Fibroblast of skin of right biceps (primary cell): ENCODE measurements at regions not wholly inside any gene's neighbourhood (a gene's known extent, or its start where the extent isn't known, plus 50 kb on each side); places are given as distances from the start of the nearest gene placed in this dataset.
A peak's percentile ranks its signal among the peaks of the same experiment; 100 is the strongest.
"Not testable (repeated sequence)": the region's sequence is repeated elsewhere in the genome, so short reads cannot be mapped to it uniquely, and the experiment has no call there.

Experiments
- DNase-seq: peaks from one replicate; pipeline ENCODE4 v3.0.0-alpha.2; 2013

DNA sequence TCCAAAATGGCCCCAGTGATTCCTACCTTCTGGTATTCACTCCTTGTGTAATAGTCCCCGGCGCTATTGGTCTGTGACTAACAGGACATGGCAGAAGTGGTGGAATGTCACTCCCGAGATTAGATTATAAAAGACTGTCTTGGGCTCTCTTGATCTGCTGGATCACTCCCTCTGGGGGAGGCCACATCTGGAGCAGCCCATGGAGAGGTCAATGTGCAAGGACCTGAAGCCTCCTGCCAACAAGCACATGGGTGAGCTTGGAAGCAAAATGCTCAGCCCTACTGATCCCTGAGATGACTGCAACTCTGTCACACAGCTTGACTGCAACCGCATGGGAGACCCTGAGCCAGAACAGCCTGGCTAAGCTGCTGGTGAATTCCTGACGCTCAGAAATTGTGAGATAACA is 94.3 kb upstream of the GLI2 start:
- DNase-seq: peak; percentile 53

DNA sequence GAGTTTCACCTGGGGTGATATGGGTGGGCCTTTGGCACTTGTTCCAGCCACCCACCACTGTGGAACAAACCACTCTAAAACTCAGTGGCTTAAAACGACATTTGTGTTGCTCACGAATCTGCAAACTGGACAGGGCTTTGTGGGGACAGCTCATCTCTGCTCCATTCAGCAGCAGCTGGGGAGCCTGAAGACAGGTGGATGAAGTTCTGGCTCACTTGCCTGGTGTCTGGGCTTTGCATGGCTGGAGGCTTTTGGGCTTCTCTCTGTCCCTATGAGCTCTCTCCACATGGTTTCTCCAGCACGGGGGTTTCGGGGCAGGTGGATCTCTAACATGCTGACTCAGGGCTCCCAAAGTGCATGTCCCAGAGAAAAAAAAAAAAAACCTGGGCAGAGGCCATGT is 93.0 kb upstream of the GLI2 start:
- no peak for DNase-seq

DNA sequence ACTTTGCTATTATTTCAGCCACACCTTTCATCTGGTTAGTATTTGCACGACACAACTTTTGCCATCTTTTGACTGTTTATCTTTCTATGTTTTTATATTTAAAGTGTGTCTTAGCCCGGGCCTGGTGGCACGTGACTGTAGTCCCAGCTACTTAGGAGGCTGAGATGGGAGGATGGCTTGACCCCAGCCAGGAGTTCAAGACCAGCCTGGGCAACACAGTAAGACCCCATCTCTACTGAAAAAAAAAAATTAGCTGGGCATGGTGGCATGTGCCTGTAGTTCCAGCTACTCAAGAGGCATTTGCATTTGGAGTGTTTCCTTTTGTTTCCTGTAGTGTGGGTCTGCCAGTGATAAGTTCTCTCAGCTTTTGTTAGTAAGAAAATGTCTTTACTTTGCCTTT is 88.7 kb upstream of the GLI2 start:
- no peak for DNase-seq

DNA sequence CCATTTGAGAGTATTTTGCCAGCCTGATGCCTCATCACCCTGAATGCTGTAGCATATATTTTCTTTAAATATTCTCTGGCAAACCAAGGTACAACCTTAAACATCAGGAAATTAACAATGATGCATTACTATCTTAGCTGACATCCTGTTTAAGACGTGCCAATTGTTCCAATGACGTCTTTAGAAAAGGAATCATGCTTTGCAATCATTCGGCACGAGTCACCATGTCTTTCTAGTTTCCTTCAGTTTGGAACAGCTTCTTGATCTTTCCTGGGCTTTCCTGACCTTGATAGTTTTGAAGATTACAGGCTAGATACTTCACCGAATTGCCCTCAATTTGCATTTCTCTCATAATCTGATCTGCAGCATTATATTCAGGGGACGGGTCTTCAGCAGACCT is 88.2 kb upstream of the GLI2 start:
- DNase-seq: peak; percentile 94

DNA sequence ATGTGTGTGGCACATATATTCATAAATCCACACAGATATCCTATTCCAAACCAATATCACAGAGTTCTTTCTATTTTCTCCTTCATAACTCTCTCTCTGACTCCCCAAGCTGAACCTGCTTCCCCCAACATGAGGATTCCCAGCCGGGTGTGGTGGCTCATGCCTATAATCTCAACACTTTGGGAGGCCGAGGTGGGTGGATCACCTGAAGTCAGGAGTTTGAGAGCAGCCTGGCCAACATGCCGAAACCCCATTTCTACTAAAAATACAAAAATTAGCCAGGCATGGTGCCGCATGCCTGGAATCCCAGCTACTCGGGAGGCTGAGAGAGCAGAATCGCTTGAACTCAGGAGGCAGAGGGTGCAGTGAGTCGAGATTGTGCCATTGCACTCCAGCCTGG is 86.3 kb upstream of the GLI2 start:
- not testable (repeated sequence) for DNase-seq

DNA sequence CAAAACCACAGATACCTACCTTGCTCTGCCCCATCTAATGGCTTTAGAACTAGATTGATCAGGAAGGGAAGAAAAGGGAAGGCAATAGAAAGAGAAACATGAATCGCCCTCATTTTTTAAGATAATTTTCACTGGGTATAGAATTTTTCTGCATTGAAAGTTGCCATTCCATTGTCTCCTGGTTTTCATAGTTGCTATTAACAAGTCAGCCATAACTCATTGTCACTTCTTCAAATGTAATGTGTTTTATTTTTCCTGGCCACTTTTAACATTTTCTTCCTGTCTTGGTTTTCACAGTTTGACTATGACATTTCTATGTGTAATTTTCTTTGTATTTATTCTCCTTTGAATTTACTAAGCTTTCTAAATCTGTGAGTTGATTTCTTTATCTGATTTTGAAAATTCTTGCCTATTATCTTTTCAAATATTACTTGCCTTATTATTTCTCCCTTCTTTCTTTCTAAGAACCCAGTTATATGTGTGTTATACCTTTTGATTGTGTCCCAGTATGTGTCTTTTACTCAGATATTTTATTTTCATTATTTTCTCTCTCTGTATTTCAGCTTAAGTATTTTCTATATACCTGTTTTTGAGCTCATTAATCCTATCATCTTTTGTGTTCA is 85.5 kb upstream of the GLI2 start:
- DNase-seq: no peak

DNA sequence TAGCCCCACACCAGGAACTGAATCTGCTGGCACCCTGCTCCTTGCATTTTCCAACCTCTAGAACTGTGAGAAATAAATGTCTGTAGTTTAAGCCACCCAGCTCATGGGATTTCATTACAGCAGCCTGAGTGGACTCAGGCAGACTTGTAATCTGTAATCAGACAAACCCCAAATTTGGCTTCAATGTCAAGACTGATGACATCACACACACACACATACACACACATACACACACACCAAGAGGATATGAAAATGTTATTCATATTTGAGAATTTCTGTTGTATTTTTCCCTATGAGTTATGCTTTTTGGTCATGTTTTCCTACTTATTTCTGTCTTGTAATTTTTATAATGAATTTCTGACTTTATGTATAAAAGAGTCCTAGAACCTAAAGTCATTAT is 83.8 kb upstream of the GLI2 start:
- no peak for DNase-seq

DNA sequence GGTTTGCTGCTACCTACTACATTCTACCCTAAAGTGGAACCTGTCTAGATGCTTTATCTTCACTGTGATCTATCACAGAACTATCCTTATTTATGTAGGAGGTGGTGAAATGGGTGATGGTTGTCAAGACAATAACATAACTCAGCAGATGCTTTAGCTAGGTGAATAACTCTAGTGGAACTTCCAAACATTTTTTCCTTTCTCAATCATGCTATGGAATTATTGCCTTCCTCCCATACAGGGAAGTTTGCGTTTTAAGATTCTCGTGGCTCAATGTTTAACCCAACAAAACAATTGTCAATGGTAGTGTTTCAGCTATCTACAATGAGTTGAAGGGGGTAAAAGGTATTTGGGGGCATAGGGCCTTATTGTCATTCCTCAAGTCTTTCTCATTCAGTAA is 82.6 kb upstream of the GLI2 start:
- peak; percentile 87 for DNase-seq

DNA sequence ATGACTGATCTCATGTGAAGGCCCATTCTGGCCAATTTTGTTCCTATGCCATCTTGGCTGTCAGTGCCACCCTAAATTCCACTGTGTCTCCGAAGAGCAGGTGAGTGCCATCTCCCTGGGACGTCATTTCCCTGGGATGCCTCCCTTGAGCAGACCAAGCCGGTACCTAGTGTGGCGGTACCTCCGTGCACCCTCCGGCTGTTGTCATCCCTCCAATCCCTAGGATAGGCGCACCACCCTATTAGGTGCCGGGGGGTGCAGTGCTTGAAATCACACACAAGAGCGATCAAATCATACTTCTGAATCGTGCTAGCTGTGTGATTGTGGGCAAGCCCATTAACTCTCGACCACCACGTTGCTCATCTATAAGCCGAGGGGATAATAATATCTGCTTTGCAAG is 81.8 kb upstream of the GLI2 start:
- no peak for DNase-seq

DNA sequence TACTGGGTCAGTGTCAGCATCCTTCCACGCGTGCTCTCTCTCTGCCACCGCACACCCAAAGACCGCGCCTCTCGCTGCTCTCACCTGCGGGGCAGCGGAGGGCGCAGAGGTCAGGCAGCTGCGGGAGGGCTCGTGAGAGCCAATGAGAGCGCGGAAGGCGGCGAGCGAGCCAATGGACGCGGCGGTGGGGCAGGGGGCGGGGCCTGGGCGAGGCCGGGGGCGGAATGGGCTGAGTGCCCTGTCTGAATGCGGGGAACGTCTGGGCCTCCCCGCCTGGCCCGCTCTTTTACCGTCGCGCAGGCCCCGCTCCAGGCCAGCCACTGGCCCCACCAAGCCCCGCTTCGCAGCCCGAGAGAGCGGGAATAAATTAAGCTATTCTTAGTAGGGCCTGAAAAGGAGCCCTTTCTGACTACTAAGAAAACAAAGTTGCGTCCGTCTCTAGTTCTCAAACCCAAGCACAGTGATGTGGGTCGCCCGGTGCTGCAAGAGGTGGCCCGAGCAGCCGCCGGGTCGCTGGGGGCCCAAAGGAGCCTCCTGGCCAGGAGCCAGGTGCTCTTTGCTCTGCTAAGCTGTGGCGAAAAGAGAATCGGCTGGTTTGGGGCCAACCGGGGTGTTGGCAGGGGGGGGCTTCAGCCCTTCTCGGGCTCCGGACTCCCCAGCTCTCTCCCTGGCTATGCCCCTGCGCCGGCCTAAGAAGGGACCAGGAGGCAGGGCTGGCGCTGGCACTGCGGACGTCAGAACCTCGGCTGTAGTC is 81.1 kb upstream of the GLI2 start:
- no peak for DNase-seq

DNA sequence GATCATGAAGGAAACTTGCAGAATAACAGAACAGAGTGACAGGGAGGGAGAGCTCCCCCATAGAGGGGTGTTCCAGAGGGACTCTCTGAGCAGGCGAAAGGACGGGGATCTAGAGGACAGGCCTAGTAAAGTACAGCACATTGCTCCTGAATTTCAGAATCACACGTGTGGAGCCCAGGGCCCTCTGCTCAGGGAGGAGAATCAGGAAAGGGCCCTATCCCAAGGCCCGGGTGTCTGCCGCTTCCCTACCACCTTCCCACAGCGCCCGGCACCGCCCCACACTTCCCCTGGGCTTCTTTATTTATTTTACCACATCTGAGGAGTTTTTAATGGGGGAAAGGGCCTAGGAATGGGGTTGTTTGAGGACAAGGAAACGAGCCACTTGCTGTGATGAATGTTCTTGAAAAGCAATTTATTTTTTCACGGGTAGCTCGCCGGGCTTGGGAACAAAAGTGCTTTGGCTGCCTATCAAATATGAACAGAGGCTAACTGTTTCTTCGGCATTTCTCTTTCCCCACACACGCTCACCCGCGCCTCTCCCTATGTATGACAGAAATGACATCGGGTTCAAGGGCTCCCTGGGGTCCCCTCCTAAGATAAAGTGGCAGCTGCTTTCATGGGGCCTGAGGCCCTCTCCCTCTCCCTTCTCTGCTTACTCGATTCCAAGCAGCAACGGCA is 79.3 kb upstream of the GLI2 start:
- no peak for DNase-seq

DNA sequence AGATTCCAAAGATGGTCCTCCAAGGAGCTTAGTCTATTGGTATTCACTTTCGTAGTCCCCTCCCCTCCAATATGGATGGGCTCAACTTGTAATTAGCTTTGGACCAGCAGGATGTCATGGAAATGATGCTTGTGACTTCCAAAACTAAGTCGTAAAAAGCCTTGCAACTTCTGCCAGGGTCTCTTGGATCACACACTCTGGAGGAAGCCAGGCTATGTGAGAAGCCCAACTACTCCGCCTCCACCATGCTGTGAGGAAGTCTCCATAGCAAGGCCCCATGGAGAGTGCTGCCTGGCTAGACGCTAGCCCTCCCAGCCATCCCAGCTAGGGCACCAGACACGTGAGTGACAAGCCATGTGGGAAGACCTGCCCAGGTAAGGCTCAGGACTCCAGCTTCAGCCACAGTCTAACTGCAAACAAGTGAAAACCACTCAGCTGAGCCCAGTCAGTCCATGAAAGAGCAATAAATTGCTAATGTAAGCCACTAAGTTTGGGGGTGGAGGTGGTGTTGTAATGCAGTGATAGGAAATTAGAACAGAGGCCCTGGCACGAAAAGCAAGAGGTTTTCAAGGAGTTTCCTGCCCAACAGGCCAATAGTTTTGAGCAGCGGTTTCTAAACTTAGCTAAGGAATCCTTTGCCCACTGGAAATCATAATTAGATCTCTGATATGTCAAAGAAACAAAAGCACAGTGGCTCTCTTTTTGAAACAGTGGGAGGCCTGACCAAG is 77.5 kb upstream of the GLI2 start:
- DNase-seq: no peak

DNA sequence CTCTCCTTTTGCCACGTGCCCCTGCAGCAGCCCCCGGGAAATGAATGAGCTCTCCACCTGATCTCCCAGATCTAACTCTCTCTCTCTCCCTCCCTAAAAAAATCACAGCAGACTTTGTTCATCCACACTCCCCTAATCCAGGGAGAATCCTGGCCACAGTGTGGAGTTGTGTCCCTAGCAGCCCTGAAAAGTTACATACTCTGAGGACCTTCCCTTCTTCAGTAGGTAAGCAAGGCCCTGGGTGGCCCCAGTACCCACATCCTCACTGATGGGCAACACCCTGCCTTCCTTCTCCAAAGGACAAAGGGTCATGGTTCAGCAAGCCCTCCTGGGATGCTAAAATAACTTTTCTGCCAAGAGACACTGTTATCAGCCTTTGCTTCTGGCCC is 76.9 kb upstream of the GLI2 start:
- DNase-seq: no peak

DNA sequence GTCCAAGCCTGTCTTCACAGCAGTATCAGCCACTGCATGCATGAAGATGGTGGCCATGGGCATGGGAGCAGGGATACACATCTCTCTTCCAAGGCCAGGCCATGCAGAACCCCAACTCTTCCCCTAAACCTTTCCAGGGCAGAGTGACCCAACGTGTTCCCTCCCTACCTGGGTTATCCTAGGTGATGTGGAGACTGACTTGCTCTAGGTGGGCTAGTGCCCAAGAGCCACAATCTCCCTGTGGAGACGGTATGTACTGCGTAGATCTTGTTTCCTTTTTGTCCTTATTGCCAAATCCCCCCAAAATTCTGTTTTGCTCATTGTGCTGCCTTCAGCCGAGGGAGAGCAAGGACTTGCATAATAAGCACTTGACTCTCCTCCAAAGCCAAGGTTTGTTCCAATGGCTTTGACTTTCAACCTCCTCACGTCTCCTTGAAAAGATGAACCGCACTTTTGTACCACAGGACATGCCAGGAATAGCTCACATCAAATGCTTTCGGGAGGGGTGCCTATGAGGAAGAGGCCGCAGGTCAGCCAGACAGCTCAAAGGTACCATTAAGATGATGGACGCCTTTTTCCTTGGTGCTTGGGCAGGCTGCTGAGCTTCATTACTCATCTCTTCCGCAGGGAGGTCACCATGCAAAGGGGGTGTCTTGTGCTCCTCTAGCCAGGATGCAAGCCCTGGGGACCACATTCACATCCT is 76.2 kb upstream of the GLI2 start:
- peak; percentile 55 for DNase-seq

DNA sequence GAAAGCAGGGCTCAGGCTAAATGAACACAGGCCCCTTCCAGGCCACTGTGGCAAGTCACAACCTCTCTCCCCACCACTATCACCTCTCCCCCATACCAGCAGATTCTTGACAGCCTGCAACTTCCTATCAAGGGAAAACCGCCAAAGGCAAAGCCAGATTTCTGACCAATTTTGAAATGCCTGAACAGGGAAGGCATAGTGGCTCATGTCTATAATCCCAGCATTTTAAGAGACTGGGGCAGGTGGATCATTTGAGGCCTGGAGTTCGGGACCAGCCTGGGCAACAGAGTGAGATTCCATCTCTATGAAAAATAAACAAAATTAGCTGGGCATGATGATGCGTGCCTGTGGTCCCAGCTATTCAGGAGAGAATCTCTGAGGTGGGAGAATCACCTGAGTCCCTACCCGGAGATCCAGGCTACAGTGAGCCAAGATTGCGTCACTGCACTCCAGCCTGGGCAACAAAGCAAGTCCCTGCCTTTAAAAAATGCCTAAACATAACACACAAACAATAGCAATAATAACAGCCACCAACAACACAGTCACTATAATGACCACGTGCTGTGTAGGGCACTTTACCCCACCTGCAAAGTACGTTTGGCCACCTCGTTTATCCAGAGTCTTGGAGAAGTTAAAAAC is 75.5 kb upstream of the GLI2 start:
- no peak for DNase-seq

DNA sequence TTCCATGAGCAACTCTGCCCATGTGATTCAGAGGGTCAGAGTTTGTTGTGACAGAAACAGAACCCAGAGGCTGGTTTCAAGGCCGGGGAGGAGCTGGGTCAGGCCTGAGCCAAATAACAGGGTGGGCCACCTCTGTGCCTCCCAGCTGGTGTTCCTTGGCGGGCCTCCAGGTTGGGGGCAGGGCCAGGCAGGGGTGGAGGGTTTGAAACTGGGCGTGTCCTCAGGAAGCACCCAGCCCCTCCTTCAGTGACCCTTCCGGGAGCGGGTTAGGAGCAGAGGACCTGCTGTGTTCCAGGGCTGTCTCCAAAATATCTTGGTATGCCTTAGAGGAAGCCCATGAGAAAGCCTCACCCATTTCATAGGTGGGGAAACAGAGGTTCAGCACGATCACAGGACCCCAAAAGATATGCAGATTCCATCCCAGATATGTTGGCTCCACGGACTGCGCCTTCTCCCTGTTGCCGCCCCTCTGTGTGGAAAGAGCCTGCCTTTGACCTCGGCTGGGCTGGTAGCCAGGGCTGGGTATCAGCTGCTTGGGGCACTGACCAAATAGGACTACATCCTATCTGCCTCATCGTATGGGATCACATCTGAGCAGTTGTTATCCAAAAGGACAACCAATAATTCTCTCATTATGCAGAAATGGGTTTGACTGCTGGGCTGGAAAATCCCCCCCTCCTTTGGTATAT is 74.8 kb upstream of the GLI2 start:
- DNase-seq: no peak

DNA sequence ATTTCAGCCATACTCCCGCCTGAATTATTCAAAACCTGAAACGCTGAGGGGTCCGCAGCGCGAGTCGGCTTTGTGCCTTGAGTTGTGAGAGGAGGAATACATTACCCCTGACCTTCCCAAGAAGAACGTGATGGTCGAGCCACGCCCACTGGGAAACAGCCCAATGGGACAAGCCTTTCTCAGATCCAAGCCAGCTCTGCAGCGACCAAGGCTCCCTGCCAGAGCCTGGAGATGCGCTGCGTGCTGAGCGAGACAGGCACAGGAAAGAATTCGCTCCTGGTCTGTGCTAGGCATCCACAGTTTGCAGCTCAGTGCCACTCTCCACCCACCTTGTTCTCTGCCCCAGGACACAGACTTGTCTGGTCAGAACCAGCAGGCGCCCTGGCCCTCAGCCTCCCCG is 74.1 kb upstream of the GLI2 start:
- peak; percentile 46 for DNase-seq

DNA sequence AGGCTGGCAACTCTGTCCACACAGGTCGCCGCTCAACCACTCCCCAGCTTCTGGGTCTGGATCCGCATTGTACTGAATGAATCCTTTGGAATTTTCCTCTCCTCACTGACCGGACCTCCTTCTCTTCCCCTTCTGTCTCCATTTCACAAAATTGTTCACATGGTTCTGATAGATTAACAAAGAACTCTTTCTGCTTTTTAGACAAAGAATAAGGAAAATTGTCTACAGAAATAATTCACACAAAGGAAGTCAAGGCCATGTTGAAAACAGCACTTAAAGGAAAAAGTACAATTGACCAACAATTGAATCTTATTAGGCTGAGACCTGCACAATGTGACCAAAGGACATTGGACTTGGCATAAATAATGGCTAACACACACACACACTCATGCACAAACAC is 73.6 kb upstream of the GLI2 start:
- no peak for DNase-seq

DNA sequence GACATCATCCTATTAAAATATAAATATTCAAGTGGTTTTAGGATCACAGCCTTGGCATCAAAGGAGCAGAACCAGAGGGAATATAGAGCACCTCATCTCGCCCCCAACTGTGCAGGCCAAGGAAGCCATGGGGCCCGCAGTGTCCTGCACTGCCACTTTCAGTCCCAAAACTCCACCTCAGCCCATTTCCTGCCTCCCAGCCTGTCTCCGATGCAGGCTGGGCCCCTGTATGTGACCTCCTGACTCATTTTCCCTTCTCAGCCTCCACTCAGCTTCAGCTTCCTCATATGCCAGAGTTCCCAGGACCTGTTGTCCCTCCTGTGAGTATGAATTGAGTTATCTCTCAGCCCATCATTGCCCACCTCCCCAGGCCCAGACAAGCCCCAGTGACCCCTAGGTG is 72.9 kb upstream of the GLI2 start:
- no peak for DNase-seq

DNA sequence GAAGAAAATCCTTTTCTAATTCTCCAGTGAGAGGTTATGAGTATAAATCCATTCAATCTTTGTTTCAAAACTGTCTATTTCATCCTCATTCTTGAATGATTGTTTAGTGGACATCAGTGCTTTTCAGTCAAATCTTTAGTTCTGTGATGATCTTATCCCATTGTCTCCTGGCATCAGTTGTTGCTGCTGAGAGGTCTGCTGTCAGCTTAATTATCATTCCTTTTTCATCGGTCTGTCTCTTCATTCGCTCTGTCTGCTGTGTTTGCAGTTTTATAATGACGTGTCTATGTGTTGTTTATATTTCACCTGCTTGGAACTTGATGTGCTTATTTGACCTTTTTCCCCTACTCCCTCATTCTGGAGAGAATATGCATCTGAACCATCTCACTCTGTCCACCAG is 69.2 kb upstream of the GLI2 start:
- DNase-seq: no peak

DNA sequence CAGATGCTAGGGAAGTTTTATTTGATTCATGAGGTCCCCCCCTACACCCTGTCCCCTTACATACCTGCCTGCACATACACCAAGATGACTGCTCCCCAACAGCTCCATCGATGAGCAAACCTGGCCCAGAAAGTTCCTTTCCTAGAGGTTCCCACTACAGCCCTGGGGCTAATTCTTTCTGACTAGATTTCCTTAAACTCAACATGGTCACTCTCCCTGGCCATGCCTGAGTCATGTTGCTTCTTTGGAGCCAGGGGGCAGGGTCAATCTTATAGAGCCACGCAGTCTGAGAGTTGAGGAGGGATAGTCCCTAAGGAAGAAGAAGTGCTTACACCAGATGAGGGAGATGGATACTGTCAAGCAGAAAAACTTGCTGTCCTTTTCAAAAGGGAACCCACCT is 67.7 kb upstream of the GLI2 start:
- no peak for DNase-seq
